ENCODE measurements at regions not wholly inside any gene's neighbourhood (a gene's known extent, or its start where the extent isn't known, plus 50 kb on each side); places are given as distances from the start of the nearest gene placed in this dataset.

GRCh38 chr15:47066392-47066791 is 650.9 kb upstream of the SEMA6D start:
- TF ChIP-seq POLR2A (IDR thresholded peaks at IDR 0.05) (no peak), CTCF (IDR thresholded peaks at IDR 0.05) (no peak)

Measured in thyroid gland (tissue), 4 donors.